ENCODE measurements at regions not wholly inside any gene's neighbourhood (a gene's known extent, or its start where the extent isn't known, plus 50 kb on each side); places are given as distances from the start of the nearest gene placed in this dataset.
"Not testable (repeated sequence)": the region's sequence is repeated elsewhere in the genome, so short reads cannot be mapped to it uniquely, and the experiment has no call there.

DNA sequence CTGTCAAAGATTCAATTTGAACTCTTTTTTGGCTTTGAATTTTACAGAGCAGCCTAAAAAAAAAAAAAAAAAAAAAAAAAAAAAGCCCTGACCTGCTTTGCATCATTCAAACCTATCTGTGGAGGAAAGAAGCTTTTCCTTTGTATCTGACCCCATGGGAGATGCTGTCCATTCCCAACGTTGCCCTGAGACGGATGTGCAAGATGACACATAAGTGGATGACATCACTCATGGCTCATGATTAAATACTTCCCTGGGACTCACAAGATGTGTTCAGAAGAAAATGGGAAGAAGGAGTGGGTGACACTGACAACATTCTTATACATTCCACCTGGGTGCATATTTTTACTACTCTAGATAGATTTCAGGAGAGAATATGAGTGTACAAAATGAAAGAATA is 245.7 kb upstream of the ELAVL2 start:
- no peak for DNase-seq (ENCODE audit: low read depth)

- DNase-seq (ENCODE audit: low read depth), result no peak
Observed at GRCh38 chr9:24071091-24071490, 245.1 kb upstream of the ELAVL2 start.

GRCh38 chr9:24067107-24067506 is 241.1 kb upstream of the ELAVL2 start:
- not testable (repeated sequence) for DNase-seq (ENCODE audit: low read depth)

GRCh38 chr9:24059651-24060050 is 233.6 kb upstream of the ELAVL2 start:
- no peak for DNase-seq (ENCODE audit: low read depth)

DNA sequence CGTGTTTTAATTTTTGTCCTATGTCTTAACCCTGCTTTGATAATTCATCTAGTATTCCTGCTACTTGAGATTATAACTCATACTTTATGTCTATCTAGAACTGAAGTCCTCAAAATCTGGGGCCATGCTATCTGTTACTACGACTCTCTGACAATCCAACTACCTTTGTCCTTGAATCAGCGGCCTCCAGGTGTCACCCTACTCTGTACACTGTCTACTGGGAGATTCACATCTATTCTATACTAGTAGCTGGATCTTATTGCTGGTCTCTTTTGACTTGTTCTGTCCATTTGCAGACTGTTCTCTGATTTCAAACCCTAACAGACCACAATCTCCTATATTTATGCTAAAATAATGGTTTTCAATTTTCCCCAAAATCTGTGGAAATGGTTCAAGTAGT is 225.5 kb upstream of the ELAVL2 start:
- no peak for DNase-seq (ENCODE audit: low read depth)

- DNase-seq (ENCODE audit: low read depth), result not testable (repeated sequence)
Observed at GRCh38 chr9:24050239-24050638, 224.2 kb upstream of the ELAVL2 start.

- no peak for DNase-seq (ENCODE audit: low read depth)
Observed at GRCh38 chr9:24045150-24045549, 219.1 kb upstream of the ELAVL2 start.

GRCh38 chr9:24044576-24044975 is 218.5 kb upstream of the ELAVL2 start:
- DNase-seq (ENCODE audit: low read depth), result no peak

DNA sequence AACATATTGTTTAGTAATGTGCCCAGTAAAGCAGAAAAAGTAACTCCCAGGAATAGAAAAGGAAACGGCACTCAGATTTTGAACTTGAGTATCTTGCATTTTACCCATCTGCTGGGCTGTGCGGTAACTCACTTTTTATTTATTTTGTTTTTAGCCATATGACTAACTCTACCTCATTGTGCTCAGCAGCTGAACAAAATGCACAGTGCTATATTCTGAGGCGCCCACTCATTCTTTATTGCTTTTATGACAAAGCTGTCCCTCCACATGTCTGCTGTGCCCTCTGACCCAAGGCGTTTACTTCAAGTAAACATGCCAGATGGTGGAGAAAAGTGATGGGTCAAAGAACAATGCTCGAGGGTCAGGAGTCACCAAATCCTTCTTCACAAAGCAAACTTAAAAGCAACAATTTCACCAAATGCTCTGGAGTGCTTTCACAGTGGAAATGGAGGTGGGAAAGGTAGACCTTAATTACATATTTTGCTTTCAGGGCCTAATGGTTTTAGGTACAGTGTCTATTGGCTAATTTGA is 215.2 kb upstream of the ELAVL2 start:
- DNase-seq (ENCODE audit: low read depth), result no peak

- no peak for DNase-seq (ENCODE audit: low read depth)
Observed at GRCh38 chr9:24036459-24036858, 210.4 kb upstream of the ELAVL2 start.

- DNase-seq (ENCODE audit: low read depth), result no peak
Observed at GRCh38 chr9:24035816-24036215, 209.8 kb upstream of the ELAVL2 start.

DNA sequence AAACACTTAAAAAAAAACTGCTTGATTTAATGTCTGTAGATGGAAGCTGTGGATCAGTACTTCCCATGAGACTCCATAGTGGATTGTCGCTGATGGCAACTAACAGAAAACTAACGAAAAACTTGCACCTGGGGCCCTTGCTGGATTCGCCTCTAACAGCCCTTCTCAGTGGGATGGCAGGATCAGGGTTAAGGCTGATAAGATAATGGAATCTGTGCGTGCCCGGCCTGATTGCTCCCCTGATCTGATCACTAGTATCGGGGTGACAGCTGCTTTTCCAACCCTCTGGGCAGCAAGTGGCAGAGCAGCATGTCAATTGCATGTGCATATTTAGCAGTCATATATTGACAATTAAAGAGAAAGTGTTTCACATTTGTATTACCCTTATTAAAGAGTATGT is 185.8 kb upstream of the ELAVL2 start:
- no peak for DNase-seq (ENCODE audit: low read depth)

- DNase-seq (ENCODE audit: low read depth), result no peak
Observed at GRCh38 chr9:24011009-24011717, 185.1 kb upstream of the ELAVL2 start.

GRCh38 chr9:24009322-24009721 is 183.3 kb upstream of the ELAVL2 start:
- DNase-seq (ENCODE audit: low read depth), result no peak

DNA sequence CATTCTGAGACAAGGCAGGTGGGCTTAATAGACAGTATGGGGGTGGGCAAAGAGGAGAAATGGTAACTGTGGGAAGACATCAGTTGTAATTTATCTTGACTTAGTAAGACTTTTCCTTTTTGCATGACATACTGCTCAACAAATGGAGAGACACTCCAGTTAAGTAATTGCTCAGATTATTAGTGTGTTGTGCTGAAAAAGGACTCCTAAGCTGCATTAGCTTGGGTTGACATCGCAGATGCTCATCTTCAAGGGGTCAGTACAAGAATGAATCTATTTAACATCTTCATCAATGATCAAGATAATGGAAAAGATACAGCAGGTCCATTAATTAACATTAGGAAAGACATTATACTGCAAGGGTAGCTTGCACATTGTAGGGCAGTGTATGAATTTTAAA is 181.1 kb upstream of the ELAVL2 start:
- DNase-seq (ENCODE audit: low read depth), result no peak

DNA sequence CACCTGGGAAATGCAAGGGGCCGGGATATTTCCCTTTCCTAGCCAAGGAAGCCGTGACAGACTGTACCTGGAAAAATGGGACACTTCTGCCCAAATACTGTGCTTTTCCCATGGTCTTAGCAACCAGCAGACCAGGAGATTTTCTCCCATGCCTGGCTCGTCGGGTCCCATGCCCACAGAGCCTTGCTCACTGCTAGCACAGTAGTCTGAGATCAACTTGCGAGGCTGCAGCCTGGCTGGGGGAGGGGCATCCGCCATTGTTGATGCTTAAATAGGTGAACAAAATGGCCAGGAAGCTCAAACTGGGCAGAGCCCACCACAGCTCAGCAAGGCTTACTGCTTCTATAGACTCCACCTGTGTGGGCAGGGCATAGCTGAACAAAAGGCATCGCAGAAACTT is 165.8 kb upstream of the ELAVL2 start:
- not testable (repeated sequence) for DNase-seq (ENCODE audit: low read depth)

- DNase-seq (ENCODE audit: low read depth), result no peak
Observed at GRCh38 chr9:23979491-23979890, 153.5 kb upstream of the ELAVL2 start.

- DNase-seq (ENCODE audit: low read depth), result no peak
Observed at GRCh38 chr9:23962101-23962500, 136.1 kb upstream of the ELAVL2 start.

DNA sequence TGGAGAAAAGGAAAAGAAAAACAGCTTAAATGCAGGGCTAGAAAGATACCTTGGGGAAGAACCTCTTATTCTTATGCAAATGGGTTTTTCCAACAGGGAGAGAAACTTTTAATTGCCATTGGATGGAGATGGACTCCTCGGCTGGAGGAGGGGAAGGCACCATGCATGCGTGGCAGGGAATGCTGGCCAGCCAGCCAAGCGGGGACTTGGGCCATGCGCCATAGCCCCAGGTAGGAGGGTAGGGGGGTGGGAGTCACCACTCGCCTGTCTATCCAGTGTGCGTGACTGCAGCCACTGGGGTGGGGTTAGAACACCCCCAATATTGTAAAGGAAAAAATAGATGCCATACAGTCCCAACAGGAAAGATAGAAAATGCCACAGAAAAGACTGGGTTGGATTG is 119.9 kb upstream of the ELAVL2 start:
- DNase-seq (ENCODE audit: low read depth), result no peak

- no peak for DNase-seq (ENCODE audit: low read depth)
Observed at GRCh38 chr9:23941051-23941450, 115.0 kb upstream of the ELAVL2 start.

DNA sequence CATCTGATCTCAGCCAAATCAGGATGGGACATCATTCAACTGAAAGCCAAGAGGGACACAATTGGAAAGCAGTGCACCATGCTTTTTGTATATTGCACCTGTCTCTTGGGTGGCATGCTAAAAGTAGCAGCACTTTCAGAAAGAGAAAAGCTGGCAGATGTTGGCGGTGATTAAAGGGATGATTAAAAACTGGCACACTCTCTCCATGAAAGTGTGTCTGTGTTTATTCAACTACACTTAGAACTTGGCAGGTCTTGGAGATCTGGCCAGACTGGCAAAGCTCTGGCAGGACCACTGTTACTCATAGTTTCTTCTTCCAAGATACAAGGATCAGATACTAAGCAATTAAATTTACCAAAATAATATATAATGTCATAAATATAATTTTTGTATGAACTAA is 112.9 kb upstream of the ELAVL2 start:
- no peak for DNase-seq (ENCODE audit: low read depth)

DNA sequence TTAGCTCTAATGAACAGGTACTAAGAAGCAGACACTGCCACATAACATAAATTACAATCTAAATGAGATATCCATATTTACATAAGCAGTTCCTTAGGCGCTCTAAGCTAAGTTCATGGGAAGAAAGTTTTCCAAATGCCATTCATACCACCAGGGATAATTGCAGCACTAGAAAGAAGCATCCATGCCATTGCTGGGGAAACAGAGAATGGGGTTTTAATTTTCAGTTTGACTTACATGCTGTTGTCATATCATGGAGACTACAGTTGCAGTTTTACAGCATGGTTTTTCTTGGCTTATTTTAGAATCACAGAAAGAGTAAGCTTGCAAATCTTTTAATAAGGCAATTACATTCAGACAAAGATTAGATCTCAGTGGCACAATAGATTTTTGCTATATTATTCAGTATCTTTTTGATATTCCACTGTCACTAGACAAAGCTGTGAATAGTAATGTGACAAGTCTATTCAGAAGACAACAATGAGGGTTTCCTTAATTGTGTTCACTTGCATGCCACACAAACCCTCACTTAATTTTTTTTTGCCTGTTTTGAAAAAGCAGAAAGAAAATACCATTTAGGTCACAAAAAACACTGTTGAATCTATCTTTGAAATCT is 108.4 kb upstream of the ELAVL2 start:
- DNase-seq (ENCODE audit: low read depth), result no peak

DNA sequence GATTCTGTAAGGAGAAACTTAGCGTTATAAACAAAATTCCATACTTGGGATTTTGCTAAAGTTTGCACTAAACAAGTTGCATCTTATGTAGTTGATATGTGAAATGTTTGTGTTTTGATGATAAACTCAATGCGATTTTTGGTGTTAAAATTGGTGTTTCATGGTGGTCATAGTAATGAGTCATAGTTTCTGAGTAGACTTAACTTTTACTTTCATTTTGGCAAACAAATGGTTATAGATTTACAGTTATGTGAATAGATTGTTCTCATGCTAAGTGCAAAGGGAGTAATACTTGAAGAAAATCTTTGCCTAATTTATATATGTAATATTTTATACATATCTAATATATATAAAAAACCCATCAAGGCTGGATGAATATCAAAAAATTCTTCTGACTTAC is 107.3 kb upstream of the ELAVL2 start:
- DNase-seq (ENCODE audit: low read depth), result no peak

DNA sequence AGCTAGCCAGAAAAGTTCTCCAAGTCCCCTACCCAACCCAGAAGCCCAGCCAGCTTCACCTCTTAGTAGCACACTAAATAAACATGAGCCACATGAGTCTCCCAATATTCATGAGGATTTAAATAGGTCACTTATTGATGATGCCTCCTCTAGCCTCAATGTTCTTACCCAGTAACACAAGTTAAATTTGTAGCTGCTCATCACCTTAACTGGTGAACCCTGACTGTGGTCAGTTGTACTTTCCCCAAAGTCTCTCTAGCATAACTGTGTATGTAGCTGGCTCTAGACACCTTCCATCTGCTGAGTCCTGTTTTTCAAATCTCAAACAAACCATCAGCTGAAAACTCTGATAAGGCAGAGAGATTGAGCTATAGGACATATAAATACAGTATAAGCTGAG is 100.3 kb upstream of the ELAVL2 start:
- no peak for DNase-seq (ENCODE audit: low read depth)
